ENCODE measurements at regions not wholly inside any gene's neighbourhood (a gene's known extent, or its start where the extent isn't known, plus 50 kb on each side); places are given as distances from the start of the nearest gene placed in this dataset.

DNA sequence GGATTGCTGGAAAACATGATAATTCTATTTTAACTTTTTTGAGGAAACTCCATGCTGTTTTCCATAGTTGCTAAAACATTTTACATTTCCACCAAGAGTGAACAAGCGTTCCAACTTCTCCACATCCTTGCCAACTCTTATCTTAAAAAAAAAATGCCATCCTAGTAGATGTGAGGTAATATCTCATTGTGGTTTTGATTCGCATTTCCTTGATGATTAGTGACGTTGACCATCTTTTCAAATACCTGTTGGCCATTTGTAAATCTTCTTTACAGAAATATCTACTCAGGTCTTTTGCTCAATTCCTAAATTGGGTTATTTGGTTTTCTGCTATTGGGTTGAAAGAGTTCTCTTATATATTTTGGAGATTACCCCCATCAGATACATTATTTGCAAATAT lies 77.4 kb upstream of the CLDN14 start:
- H3K4me3 ChIP-seq (ENCODE audit: low read depth, low read length, poor library complexity, severe bottlenecking) = no peak overlapping the region
- H3K36me3 ChIP-seq (ENCODE audit: insufficient read depth, low read length, poor library complexity, severe bottlenecking) = no peaks in the 10 kb centered on the region
- no peak overlapping the region for H3K27ac ChIP-seq (ENCODE audit: low read depth, low read length, poor library complexity, severe bottlenecking)
- TF ChIP-seq CTCF (conservative IDR thresholded peaks at IDR 0.05; ENCODE audit: low read depth, low read length) (no peak), EZH2 (IDR thresholded peaks at IDR 0.05; ENCODE audit: borderline replicate concordance, low read depth, low read length, poor library complexity, severe bottlenecking) (no peak)
- no peaks in the 10 kb centered on the region for H3K9me3 ChIP-seq (ENCODE audit: low read depth, low read length, poor library complexity, severe bottlenecking)
- ChIA-PET POLR2A (ENCODE audit: low non-redundant PET) (no interaction called here), CTCF (no interaction called here)
- no TSS peak for BruUV-seq (replicated peaks)
- intact Hi-C loops (cut with micrococcal nuclease; ENCODE audit: unreplicated experiment) = no loop called here
- DNase-seq (ENCODE audit: low spot score) = no peak
- no peaks in the 10 kb centered on the region for H3K27me3 ChIP-seq (replicated peaks; ENCODE audit: insufficient read depth, low read depth, low read length, poor library complexity)
- peaks cover 6% of the 10 kb centered on the region for H3K4me1 ChIP-seq (ENCODE audit: insufficient read depth, low read length, poor library complexity, severe bottlenecking)

DNA sequence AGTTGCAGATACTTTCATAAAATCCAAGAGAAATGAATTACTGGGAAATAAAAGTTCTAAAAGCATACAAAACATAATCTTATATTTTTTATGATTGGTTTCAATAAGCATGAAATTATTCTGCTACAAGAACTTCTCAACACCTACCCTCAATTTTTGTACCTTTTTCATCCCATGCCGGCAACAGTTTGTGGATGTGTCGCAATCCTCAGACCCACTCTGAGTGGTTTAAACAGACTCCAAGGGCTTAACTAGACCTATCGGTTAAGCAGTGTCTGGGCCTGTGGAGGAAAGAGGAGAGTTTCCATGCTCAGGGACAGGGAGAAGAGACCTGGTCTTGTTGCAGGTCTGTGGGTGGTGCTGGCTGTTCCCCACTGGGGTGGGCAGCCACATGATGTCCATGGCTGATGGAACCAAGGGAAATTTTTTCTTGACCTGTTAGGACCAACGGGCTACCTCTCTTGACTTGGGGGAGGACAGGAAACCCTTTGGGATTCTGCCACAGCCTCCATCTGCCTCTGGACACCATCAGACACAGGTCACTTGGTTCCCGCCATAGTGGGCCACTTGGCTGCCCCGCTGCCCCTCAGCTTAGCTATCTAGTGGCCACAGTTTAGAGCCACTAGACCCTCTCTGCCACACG lies 81.1 kb upstream of the CLDN14 start:
- CTCF ChIA-PET = no interaction called here
- H3K27me3 ChIP-seq (replicated peaks; ENCODE audit: insufficient read depth, low read depth, low read length, poor library complexity) = no peaks in the 10 kb centered on the region
- POLR2A ChIA-PET (ENCODE audit: low non-redundant PET) = no interaction called here
- intact Hi-C loops (cut with micrococcal nuclease; ENCODE audit: unreplicated experiment) = no loop called here
- TF ChIP-seq EZH2 (IDR thresholded peaks at IDR 0.05; ENCODE audit: borderline replicate concordance, low read depth, low read length, poor library complexity, severe bottlenecking) (no peak), CTCF (conservative IDR thresholded peaks at IDR 0.05; ENCODE audit: low read depth, low read length) (no peak)
- no peak overlapping the region for H3K4me3 ChIP-seq (ENCODE audit: low read depth, low read length, poor library complexity, severe bottlenecking)
- BruUV-seq (replicated peaks) = no TSS peak
- H3K36me3 ChIP-seq (ENCODE audit: insufficient read depth, low read length, poor library complexity, severe bottlenecking) = no peaks in the 10 kb centered on the region
- H3K9me3 ChIP-seq (ENCODE audit: low read depth, low read length, poor library complexity, severe bottlenecking) = no peaks in the 10 kb centered on the region
- DNase-seq (ENCODE audit: low spot score) = no peak
- H3K4me1 ChIP-seq (ENCODE audit: insufficient read depth, low read length, poor library complexity, severe bottlenecking) = peaks cover 16% of the 10 kb centered on the region
- H3K27ac ChIP-seq (ENCODE audit: low read depth, low read length, poor library complexity, severe bottlenecking) = no peak overlapping the region

GRCh38 chr21:36563341-36563926 lies 83.5 kb upstream of the CLDN14 start:
- BruUV-seq (replicated peaks) = no TSS peak
- CTCF ChIA-PET = no interaction called here
- H3K4me3 ChIP-seq (ENCODE audit: low read depth, low read length, poor library complexity, severe bottlenecking) = no peak overlapping the region

More at GRCh38 chr21:36563341-36563926, 83.5 kb upstream of the CLDN14 start:
- no peak for TF ChIP-seq CTCF (conservative IDR thresholded peaks at IDR 0.05; ENCODE audit: low read depth, low read length)
- no peak for TF ChIP-seq EZH2 (IDR thresholded peaks at IDR 0.05; ENCODE audit: borderline replicate concordance, low read depth, low read length, poor library complexity, severe bottlenecking)
- intact Hi-C loops (cut with micrococcal nuclease; ENCODE audit: unreplicated experiment) = no loop called here
- Histone ChIP-seq H3K9me3 (ENCODE audit: low read depth, low read length, poor library complexity, severe bottlenecking) (no peaks in the 10 kb centered on the region), H3K27ac (ENCODE audit: low read depth, low read length, poor library complexity, severe bottlenecking) (no peak overlapping the region), H3K36me3 (ENCODE audit: insufficient read depth, low read length, poor library complexity, severe bottlenecking) (no peaks in the 10 kb centered on the region), H3K27me3 (replicated peaks; ENCODE audit: insufficient read depth, low read depth, low read length, poor library complexity) (no peaks in the 10 kb centered on the region), H3K4me1 (ENCODE audit: insufficient read depth, low read length, poor library complexity, severe bottlenecking) (peaks cover 34% of the 10 kb centered on the region)
- POLR2A ChIA-PET (ENCODE audit: low non-redundant PET) = no interaction called here
- DNase-seq (ENCODE audit: low spot score) = no peak

Data from A673 (cell line).